ENCODE measurements at regions not wholly inside any gene's neighbourhood (a gene's known extent, or its start where the extent isn't known, plus 50 kb on each side); places are given as distances from the start of the nearest gene placed in this dataset.

DNA sequence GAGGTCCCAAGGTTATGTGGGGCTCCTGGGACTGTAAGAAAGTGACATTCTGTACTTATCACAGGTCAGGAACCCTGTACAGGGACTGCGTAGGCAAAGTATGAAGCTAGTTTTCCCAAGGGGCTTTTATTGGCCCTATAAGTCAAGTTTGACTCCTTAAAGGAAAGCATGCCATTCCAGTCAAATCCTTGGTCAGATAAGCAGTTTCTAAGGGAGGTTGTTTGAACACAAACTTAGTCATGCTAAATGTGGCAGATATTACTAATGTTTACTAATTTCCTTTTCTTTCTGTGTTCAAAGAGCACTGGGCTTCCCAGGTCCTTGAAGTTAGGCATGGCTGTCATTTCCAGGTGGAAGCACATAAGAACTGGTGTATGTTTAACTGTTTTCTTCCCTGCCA lies 472.4 kb downstream of the ATP23 start:
- TF ChIP-seq, protein P1, sequence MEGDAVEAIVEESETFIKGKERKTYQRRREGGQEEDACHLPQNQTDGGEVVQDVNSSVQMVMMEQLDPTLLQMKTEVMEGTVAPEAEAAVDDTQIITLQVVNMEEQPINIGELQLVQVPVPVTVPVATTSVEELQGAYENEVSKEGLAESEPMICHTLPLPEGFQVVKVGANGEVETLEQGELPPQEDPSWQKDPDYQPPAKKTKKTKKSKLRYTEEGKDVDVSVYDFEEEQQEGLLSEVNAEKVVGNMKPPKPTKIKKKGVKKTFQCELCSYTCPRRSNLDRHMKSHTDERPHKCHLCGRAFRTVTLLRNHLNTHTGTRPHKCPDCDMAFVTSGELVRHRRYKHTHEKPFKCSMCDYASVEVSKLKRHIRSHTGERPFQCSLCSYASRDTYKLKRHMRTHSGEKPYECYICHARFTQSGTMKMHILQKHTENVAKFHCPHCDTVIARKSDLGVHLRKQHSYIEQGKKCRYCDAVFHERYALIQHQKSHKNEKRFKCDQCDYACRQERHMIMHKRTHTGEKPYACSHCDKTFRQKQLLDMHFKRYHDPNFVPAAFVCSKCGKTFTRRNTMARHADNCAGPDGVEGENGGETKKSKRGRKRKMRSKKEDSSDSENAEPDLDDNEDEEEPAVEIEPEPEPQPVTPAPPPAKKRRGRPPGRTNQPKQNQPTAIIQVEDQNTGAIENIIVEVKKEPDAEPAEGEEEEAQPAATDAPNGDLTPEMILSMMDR (conservative IDR thresholded peaks at IDR 0.05 in 1 of 2, IDR thresholded peaks at IDR 0.05 in 1 of 2; ENCODE audit: extremely low read depth in 1 of 2, insufficient read depth in 1 of 2, low read depth in 1 of 2, low read length in 2 of 2), result no peak
- no peak for TF ChIP-seq EZH2 (IDR thresholded peaks at IDR 0.05; ENCODE audit: borderline replicate concordance, low read length)

Measured in mammary epithelial cell (primary cell).